Daoy (cell line): ENCODE measurements at regions not wholly inside any gene's neighbourhood (a gene's known extent, or its start where the extent isn't known, plus 50 kb on each side); places are given as distances from the start of the nearest gene placed in this dataset.
"Not testable (repeated sequence)": the region's sequence is repeated elsewhere in the genome, so short reads cannot be mapped to it uniquely, and the experiment has no call there.

Source experiments
- DNase-seq: peaks from one replicate; pipeline ENCODE4 v3.0.0-alpha.2; 2015; ENCODE audit warnings: low read depth

GRCh38 chr11:94235772-94236171 lies 68.6 kb upstream of the IZUMO1R start:
- not testable (repeated sequence) for DNase-seq

- DNase-seq = not testable (repeated sequence)
Observed at GRCh38 chr11:94236416-94236815, 68.0 kb upstream of the IZUMO1R start.

GRCh38 chr11:94237447-94238153 lies 66.8 kb upstream of the IZUMO1R start:
- DNase-seq = peak; percentile 6

- not testable (repeated sequence) for DNase-seq
Observed at GRCh38 chr11:94238154-94238735, 66.1 kb upstream of the IZUMO1R start.

GRCh38 chr11:94238774-94239173 lies 65.6 kb upstream of the IZUMO1R start:
- DNase-seq = not testable (repeated sequence)

GRCh38 chr11:94241896-94242295 lies 62.5 kb upstream of the IZUMO1R start:
- no peak for DNase-seq

- DNase-seq = no peak
Observed at GRCh38 chr11:94243571-94244515, 60.5 kb upstream of the IZUMO1R start.

- DNase-seq = no peak
Observed at GRCh38 chr11:94245121-94245520, 59.3 kb upstream of the IZUMO1R start.

GRCh38 chr11:94248301-94248700 lies 56.1 kb upstream of the IZUMO1R start:
- DNase-seq = not testable (repeated sequence)

- DNase-seq = no peak
Observed at GRCh38 chr11:94254214-94254613, 50.2 kb upstream of the IZUMO1R start.
